GM12864 (cell line): ENCODE measurements at regions not wholly inside any gene's neighbourhood (a gene's known extent, or its start where the extent isn't known, plus 50 kb on each side); places are given as distances from the start of the nearest gene placed in this dataset.

Source experiments
- DNase-seq: peaks from one replicate; pipeline ENCODE4 v3.0.0-alpha.2; 2011; ENCODE audit warnings: low read depth
- H3K4me3 ChIP-seq: 2 replicates; pipeline ENCODE4 v1.5.1; 2011; ENCODE audit warnings: mild to moderate bottlenecking, low read depth, low read length, control low read depth
- TF ChIP-seq, protein P1 (sequence below): IDR thresholded peaks from 2 replicates; pipeline ENCODE4 v1.5.1; 2011; ENCODE audit warnings: low read depth, mild to moderate bottlenecking, moderate library complexity, low read length, control low read depth, inconsistent platforms; ENCODE audit errors: missing control alignments

DNA sequence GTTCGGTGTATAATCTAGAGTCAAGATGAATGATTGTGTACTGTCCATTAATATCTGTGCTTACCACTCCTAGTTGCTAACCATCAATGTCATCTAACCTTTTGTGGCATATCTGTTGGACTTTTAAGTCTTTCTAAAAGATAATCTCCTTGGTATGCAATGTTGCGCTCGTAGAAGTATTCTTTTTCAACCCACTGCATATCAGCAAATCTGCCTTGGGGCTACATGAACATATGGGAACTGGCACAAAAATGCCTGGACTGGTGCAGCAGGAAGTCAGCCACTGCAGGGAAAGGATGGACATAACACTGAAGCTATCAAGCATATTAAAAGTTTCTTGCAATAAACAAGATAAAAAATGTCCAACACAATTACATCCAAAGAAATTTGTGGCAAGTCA lies 124.3 kb upstream of the SLC38A4 start:
- TF ChIP-seq, protein P1, sequence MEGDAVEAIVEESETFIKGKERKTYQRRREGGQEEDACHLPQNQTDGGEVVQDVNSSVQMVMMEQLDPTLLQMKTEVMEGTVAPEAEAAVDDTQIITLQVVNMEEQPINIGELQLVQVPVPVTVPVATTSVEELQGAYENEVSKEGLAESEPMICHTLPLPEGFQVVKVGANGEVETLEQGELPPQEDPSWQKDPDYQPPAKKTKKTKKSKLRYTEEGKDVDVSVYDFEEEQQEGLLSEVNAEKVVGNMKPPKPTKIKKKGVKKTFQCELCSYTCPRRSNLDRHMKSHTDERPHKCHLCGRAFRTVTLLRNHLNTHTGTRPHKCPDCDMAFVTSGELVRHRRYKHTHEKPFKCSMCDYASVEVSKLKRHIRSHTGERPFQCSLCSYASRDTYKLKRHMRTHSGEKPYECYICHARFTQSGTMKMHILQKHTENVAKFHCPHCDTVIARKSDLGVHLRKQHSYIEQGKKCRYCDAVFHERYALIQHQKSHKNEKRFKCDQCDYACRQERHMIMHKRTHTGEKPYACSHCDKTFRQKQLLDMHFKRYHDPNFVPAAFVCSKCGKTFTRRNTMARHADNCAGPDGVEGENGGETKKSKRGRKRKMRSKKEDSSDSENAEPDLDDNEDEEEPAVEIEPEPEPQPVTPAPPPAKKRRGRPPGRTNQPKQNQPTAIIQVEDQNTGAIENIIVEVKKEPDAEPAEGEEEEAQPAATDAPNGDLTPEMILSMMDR = no peak
- no peak for DNase-seq
- no peak overlapping the region for H3K4me3 ChIP-seq

- DNase-seq = no peak
- no peak overlapping the region for H3K4me3 ChIP-seq
- TF ChIP-seq, protein P1 = no peak
These were observed 126.4 kb upstream of the PCED1B start for GRCh38 chr12:46952880-46953483.

- TF ChIP-seq, protein P1 = no peak
- H3K4me3 ChIP-seq = no peak overlapping the region
- no peak for DNase-seq
These were observed 122.9 kb upstream of the PCED1B start for GRCh38 chr12:46956451-46957035.

GRCh38 chr12:46958053-46958452 lies 121.4 kb upstream of the PCED1B start:
- DNase-seq = no peak
- no peak overlapping the region for H3K4me3 ChIP-seq
- TF ChIP-seq, protein P1 = no peak

- TF ChIP-seq, protein P1 = no peak
These were observed 120.7 kb upstream of the PCED1B start for GRCh38 chr12:46958599-46959290.

DNA sequence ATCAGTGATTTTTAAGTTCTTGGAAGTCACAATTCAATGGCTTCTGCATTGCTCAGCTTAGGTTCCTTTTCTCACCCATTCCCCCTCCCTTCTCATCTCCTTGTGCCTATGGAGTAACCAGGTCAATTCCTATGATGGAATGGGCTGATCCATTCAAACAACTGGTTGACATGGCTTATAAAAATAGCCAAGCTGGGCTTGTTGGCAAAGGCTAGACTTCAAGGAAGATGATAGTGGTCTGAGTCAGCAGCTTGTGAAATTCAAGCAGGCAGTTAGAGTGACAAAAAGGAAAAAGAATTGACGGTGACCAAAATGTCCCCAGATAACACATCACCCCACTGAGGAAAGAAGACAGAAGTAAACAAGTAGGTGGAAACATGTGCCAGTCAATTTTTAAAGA lies 119.9 kb upstream of the PCED1B start:
- TF ChIP-seq, protein P1 = no peak
- no peak overlapping the region for H3K4me3 ChIP-seq
- no peak for DNase-seq

More at GRCh38 chr12:46958599-46959290, 120.7 kb upstream of the PCED1B start:
- H3K4me3 ChIP-seq = no peak overlapping the region
- no peak for DNase-seq
